IMR-90 (cell line): ENCODE measurements at regions not wholly inside any gene's neighbourhood (a gene's known extent, or its start where the extent isn't known, plus 50 kb on each side); places are given as distances from the start of the nearest gene placed in this dataset.

Source experiments
- ATAC-seq: fragments of 200-7000 bp; cut with Tn5 transposase; 2 replicates; pipeline ENCODE4 v1.9.1; 2020; ENCODE audit warnings: low read depth, mild to moderate bottlenecking, moderate library complexity
- BruUV-seq: library from RNA; stranded (reverse); fragments of 400-500 nt; replicated peaks from 2 replicates; lab custom pipeline; 2021; lab: Mats Ljungman, UMichigan
- CTCF ChIA-PET: fragments of 300-600 bp; formaldehyde crosslinking; extraction: SDS; loops from one replicate; lab custom pipeline; 2021; ENCODE audit warnings: antibody characterized with exemption; lab: Yijun Ruan, JAX
- POLR2A ChIA-PET: fragments of 300-600 bp; sonication (Branson Sonifier 250); formaldehyde crosslinking; loops from one replicate; lab custom pipeline; 2022; ENCODE audit warnings: antibody characterized with exemption; ENCODE audit not compliant: unreplicated experiment; lab: Charles Lee
- DNase-seq: peaks from one replicate; pipeline ENCODE4 v3.0.0; 2013
- H2AFZ ChIP-seq: replicated peaks from 2 replicates; pipeline ENCODE3; 2013; ENCODE audit warnings: low read length, mild to moderate bottlenecking; ENCODE audit not compliant: poor library complexity
- H2AK5ac ChIP-seq: 2 replicates; pipeline ENCODE4 v1.6.1; 2013; ENCODE audit warnings: low read depth, low read length, inconsistent platforms
- H2AK9ac ChIP-seq: replicated peaks from 2 replicates; pipeline ENCODE3; 2013; ENCODE audit warnings: mild to moderate bottlenecking, low read depth, low read length, moderate library complexity; ENCODE audit not compliant: poor library complexity
- H2BK120ac ChIP-seq: 2 replicates; pipeline ENCODE4 v1.6.1; 2013; ENCODE audit warnings: low read depth, low read length, inconsistent platforms
- H2BK15ac ChIP-seq: 3 replicates; pipeline ENCODE4 v1.6.1; 2013; ENCODE audit warnings: low read depth, low read length, inconsistent platforms
- H2BK20ac ChIP-seq: 2 replicates; pipeline ENCODE4 v1.6.1; 2013; ENCODE audit warnings: low read depth, mild to moderate bottlenecking, inconsistent platforms, low read length, moderate library complexity
- H2BK5ac ChIP-seq: 2 replicates; pipeline ENCODE4 v1.6.1; 2013; ENCODE audit warnings: mild to moderate bottlenecking, low read depth, low read length, inconsistent platforms; ENCODE audit not compliant: poor library complexity, severe bottlenecking
- H3K14ac ChIP-seq: replicated peaks from 2 replicates; pipeline ENCODE4 v1.6.1; 2013; ENCODE audit warnings: low read depth, low read length, inconsistent platforms
- H3K18ac ChIP-seq: 2 replicates; pipeline ENCODE4 v1.6.1; 2013; ENCODE audit warnings: low read depth, low read length, control low read depth
- H3K23ac ChIP-seq: 2 replicates; pipeline ENCODE4 v1.6.1; 2013; ENCODE audit warnings: low read depth, low read length, inconsistent platforms
- H3K27ac ChIP-seq: 2 replicates; pipeline ENCODE4 v1.5.1; 2013; ENCODE audit warnings: mild to moderate bottlenecking, control low read depth, low read length; ENCODE audit not compliant: insufficient read depth
- H3K27me3 ChIP-seq: 2 replicates; pipeline ENCODE4 v1.6.1; 2013; ENCODE audit warnings: low read length; ENCODE audit not compliant: control insufficient read depth, insufficient read depth
- H3K36me3 ChIP-seq: 2 replicates; pipeline ENCODE4 v1.6.1; 2013; ENCODE audit warnings: low read length, mixed read lengths; ENCODE audit not compliant: control insufficient read depth, insufficient read depth
- H3K4ac ChIP-seq: 2 replicates; pipeline ENCODE4 v1.6.1; 2013; ENCODE audit warnings: low read depth, low read length, inconsistent platforms
- H3K4me1 ChIP-seq: 2 replicates; pipeline ENCODE4 v1.6.1; 2013; ENCODE audit warnings: low read length, mixed read lengths; ENCODE audit not compliant: control insufficient read depth, insufficient read depth
- H3K4me2 ChIP-seq: 2 replicates; pipeline ENCODE4 v1.6.1; 2013; ENCODE audit warnings: low read depth, mild to moderate bottlenecking, control low read depth, low read length, moderate library complexity
- H3K4me3 ChIP-seq: 2 replicates; pipeline ENCODE4 v1.5.1; 2013; ENCODE audit warnings: low read depth, mild to moderate bottlenecking, control low read depth, low read length, moderate library complexity; ENCODE audit not compliant: insufficient read depth
- H3K56ac ChIP-seq: 2 replicates; pipeline ENCODE4 v1.6.1; 2013; ENCODE audit warnings: low read length, inconsistent platforms; ENCODE audit not compliant: insufficient read depth; ENCODE audit errors: extremely low read depth
- H3K79me1 ChIP-seq, 2 experiments: 2 replicates each; pipeline ENCODE4 v1.6.1; 2013; ENCODE audit warnings: low read length in 2 of 2, inconsistent platforms in 1 of 2, low read depth in 1 of 2
- H3K9ac ChIP-seq: 2 replicates; pipeline ENCODE4 v1.6.1; 2013; ENCODE audit warnings: low read depth, low read length, control low read depth
- H3K9me1 ChIP-seq: 2 replicates; pipeline ENCODE4 v1.6.1; 2013; ENCODE audit warnings: low read length, inconsistent platforms; ENCODE audit not compliant: insufficient read depth
- H3K9me3 ChIP-seq: 2 replicates; pipeline ENCODE4 v1.6.1; 2013; ENCODE audit warnings: low read length; ENCODE audit not compliant: control insufficient read depth, insufficient read depth
- H4K20me1 ChIP-seq: 2 replicates; pipeline ENCODE4 v1.6.1; 2013; ENCODE audit warnings: low read length, inconsistent platforms; ENCODE audit not compliant: insufficient read depth
- H4K5ac ChIP-seq: 2 replicates; pipeline ENCODE4 v1.6.1; 2013; ENCODE audit warnings: mild to moderate bottlenecking, low read depth, low read length, control low read depth
- H4K8ac ChIP-seq, 2 experiments: 2 replicates each; pipeline ENCODE4 v1.6.1; 2013; ENCODE audit warnings: low read depth in 2 of 2, low read length in 2 of 2, control low read depth in 1 of 2, inconsistent platforms in 1 of 2
- H4K91ac ChIP-seq: 2 replicates; pipeline ENCODE4 v1.6.1; 2013; ENCODE audit warnings: low read depth, low read length, inconsistent platforms; ENCODE audit not compliant: insufficient read depth
- CEBPB ChIP-seq: IDR thresholded peaks from 2 replicates; pipeline ENCODE4 v1.6.1; 2012; ENCODE audit warnings: low read depth, low read length, improper control_type of control experiment
- CTCF ChIP-seq: conservative IDR thresholded peaks from 2 replicates; pipeline ENCODE4 v1.5.1; 2012; ENCODE audit warnings: mild to moderate bottlenecking, low read depth, low read length, improper control_type of control experiment
- MAZ ChIP-seq: IDR thresholded peaks from 2 replicates; pipeline ENCODE4 v1.6.1; 2012; ENCODE audit warnings: low read depth, mild to moderate bottlenecking, low read length, improper control_type of control experiment, moderate library complexity, borderline replicate concordance
- MXI1 ChIP-seq: IDR thresholded peaks from 2 replicates; pipeline ENCODE4 v1.6.1; 2012; ENCODE audit warnings: low read depth, mild to moderate bottlenecking, low read length, moderate library complexity, borderline replicate concordance
- POLR2A ChIP-seq: IDR thresholded peaks from 2 replicates; pipeline ENCODE4 v1.6.1; 2012; ENCODE audit warnings: mild to moderate bottlenecking, low read depth, low read length
- USF2 ChIP-seq: fragments of 150-350 bp; IDR thresholded peaks from 2 replicates; pipeline ENCODE4 v1.6.1; 2017; ENCODE audit warnings: mild to moderate bottlenecking, antibody characterized with exemption, low read length, low read depth
- WGBS, 2 experiments: methylation state at CpG; one replicate each; pipeline versions ENCODE4 v1.1.5 to v1.1.7; 2013; ENCODE audit warnings: missing lambda C conversion rate in 2 of 2; ENCODE audit not compliant: insufficient read length in 1 of 2; ENCODE audit errors: extremely low coverage in 2 of 2; 5-methylcytosine and 5-hydroxymethylcytosine counted together
- dilution Hi-C: fragments of 300-500 bp; cut with HindIII; formaldehyde crosslinking; loops from one replicate; pipeline ENCODE4 v1.14.3; 2018; ENCODE audit warnings: low sequenced_read_pairs; ENCODE audit not compliant: unreplicated experiment
- in situ Hi-C: fragments of 300-500 bp; cut with MboI; formaldehyde crosslinking; loops from 3 replicates; pipeline ENCODE4 v1.14.3; 2019; ENCODE audit warnings: low sequenced_read_pairs, inconsistent platforms, mixed read lengths
- intact Hi-C: fragments of 100-400 bp; cut with micrococcal nuclease; formaldehyde crosslinking; loops from 2 replicates; pipeline ENCODE4 v1.10.0; 2022

GRCh38 chr3:29088579-29088978 lies 192.3 kb upstream of the RBMS3 start:
- Histone ChIP-seq H3K4me1 (no peaks in the 10 kb centered on the region), H2AK9ac (no peak overlapping the region), H3K18ac (no peak overlapping the region), H2AK5ac (no peak overlapping the region), H3K36me3 (no peaks in the 10 kb centered on the region), H3K79me1 (no peaks in the 10 kb centered on the region), H2BK120ac (no peak overlapping the region), H3K23ac (no peak overlapping the region), H3K9me3 (no peaks in the 10 kb centered on the region), H2AFZ (no peak overlapping the region), H4K8ac (no peak overlapping the region), H3K9ac (no peak overlapping the region), H2BK20ac (no peak overlapping the region), H3K9me1 (no peaks in the 10 kb centered on the region), H3K14ac (no peak overlapping the region), H2BK5ac (no peak overlapping the region), H2BK15ac (no peak overlapping the region), H4K20me1 (no peaks in the 10 kb centered on the region), H3K4ac (no peak overlapping the region), H3K27ac (no peak overlapping the region), H3K27me3 (no peaks in the 10 kb centered on the region), H3K4me2 (no peak overlapping the region), H4K91ac (no peak overlapping the region), H3K4me3 (no peak overlapping the region), H4K5ac (no peak overlapping the region), H3K56ac (no peak overlapping the region)
- no CpG with 5 or more reads among the region's 3 CpGs for WGBS, 2 experiments
- CTCF ChIA-PET, result no interaction called here
- in situ Hi-C loops, result no loop called here
- ATAC-seq (no peak), DNase-seq (no peak)
- POLR2A ChIA-PET, result no interaction called here
- intact Hi-C loops, result no loop called here
- dilution Hi-C loops, result no loop called here
- no TSS peak for BruUV-seq
- TF ChIP-seq MXI1, result no peak
- no peak for TF ChIP-seq CEBPB
- TF ChIP-seq MAZ, result no peak
- no peak for TF ChIP-seq POLR2A
- TF ChIP-seq CTCF, result no peak
- TF ChIP-seq USF2, result no peak
